SU-DHL-6 (cell line): ENCODE measurements at regions not wholly inside any gene's neighbourhood (a gene's known extent, or its start where the extent isn't known, plus 50 kb on each side); places are given as distances from the start of the nearest gene placed in this dataset.

Source experiments
- EZH2phosphoT487 ChIP-seq: fragments of 200-600 bp; sonication (generic), shearing (Covaris generic); conservative IDR thresholded peaks from 2 replicates; pipeline ENCODE4 v1.6.1; 2018; ENCODE audit warnings: mild to moderate bottlenecking, antibody characterized with exemption, low read length, moderate library complexity, mixed read lengths
- TF ChIP-seq, protein P1 (sequence below): fragments of 200-600 bp; sonication (generic); IDR thresholded peaks from one replicate; pipeline ENCODE4 v1.5.1; 2017; ENCODE audit warnings: antibody characterized with exemption, mild to moderate bottlenecking, low read length, moderate library complexity; ENCODE audit not compliant: insufficient read depth, poor library complexity, severe bottlenecking

DNA sequence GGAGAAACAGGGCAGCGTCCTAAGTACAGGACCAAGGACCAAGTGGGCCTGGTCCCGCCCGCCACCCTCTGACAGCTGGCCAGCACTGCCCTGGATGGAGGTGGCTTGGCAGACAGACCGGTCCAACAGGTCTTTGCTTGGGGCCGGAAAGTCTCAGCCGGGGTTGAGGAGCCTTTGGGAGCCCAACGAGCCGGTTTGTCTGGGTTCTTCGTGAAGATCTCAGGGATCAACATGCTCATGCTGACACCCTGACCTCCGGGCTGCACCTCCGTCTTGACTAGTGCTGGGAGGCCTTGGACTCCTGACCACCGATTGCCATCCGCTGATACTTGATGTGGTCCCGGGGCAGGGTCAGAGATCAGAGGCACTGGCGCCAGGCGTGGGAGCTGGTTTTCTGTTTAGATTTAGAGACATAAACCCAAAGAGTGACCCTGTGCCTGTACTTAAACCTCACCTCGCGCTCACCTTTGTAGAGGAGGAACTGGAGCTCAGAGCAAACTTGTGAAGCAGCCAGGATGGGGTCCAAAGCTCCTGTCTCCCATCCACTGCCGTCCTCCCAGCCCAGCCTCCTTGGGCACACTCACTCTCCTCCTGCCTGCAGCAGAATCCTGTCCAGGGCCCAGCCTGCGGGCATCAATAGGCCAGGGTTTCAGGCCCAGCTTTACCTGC, 92.1 kb upstream of the GSE1 start:
- TF ChIP-seq, protein P1, sequence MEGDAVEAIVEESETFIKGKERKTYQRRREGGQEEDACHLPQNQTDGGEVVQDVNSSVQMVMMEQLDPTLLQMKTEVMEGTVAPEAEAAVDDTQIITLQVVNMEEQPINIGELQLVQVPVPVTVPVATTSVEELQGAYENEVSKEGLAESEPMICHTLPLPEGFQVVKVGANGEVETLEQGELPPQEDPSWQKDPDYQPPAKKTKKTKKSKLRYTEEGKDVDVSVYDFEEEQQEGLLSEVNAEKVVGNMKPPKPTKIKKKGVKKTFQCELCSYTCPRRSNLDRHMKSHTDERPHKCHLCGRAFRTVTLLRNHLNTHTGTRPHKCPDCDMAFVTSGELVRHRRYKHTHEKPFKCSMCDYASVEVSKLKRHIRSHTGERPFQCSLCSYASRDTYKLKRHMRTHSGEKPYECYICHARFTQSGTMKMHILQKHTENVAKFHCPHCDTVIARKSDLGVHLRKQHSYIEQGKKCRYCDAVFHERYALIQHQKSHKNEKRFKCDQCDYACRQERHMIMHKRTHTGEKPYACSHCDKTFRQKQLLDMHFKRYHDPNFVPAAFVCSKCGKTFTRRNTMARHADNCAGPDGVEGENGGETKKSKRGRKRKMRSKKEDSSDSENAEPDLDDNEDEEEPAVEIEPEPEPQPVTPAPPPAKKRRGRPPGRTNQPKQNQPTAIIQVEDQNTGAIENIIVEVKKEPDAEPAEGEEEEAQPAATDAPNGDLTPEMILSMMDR = no peak
- TF ChIP-seq EZH2phosphoT487 = no peak
